HL-60/S4 treated with retinoic acid at 250 ng/mL for 4 days and 3 days (cell line): ENCODE measurements at regions not wholly inside any gene's neighbourhood (a gene's known extent, or its start where the extent isn't known, plus 50 kb on each side); places are given as distances from the start of the nearest gene placed in this dataset.

Source experiments
- in situ Hi-C: fragments of 300-500 bp; cut with MboI; formaldehyde crosslinking; loops from 2 replicates; pipeline ENCODE4 v1.7.0; 2022; ENCODE audit warnings: low sequenced_read_pairs

DNA sequence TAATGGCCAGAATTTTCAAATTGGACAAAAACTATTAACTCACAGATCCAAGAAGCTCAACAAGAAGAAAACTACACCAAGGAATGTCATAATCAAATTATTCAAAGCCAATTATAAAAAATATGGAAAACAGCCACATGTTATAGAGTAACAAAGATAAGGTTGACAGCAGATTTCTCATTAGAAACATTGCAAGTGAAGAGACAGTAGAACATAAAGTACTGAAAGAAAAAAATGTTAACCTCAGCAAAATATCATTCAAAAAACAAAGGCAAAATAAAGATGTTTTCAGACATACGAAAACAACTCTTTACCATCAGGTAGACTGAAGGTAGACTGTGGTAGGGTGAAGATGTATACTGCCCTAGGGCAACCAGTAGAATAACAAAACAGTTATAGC is 83.4 kb downstream of the KCNRG start:
- in situ Hi-C loops = loop anchor here (25.0 kb wide), 1 partner anchor 814 kb away; the partner anchor contains the start of gene RNASEH2B

DNA sequence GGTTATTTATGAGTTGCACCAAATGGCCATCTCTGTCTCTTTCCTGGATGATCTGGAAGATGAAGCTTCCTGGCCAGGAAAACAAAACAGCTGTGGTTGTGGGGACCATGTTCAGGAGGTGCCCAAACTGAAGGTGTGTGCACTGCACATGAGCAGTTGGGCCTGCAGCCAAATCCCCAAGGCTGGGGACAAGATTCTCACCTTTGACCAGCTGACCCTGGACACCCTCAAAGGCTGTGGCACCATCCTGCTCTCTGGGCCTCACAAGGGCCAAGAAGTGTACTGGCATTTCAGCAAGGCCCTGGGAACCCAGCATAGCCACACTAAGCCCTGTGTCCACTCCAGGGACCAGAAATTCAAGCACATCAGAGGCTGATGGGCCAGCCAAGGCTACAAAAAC is 84.2 kb downstream of the KCNRG start:
- in situ Hi-C loops = loop anchor here (25.0 kb wide), 1 partner anchor 813 kb away; the partner anchor contains the start of gene RNASEH2B

GRCh38 chr13:50101590-50101989 is 86.3 kb downstream of the KCNRG start:
- in situ Hi-C loops = no loop called here

- in situ Hi-C loops = no loop called here
These were observed 89.2 kb downstream of the KCNRG start for GRCh38 chr13:50104493-50104892.

DNA sequence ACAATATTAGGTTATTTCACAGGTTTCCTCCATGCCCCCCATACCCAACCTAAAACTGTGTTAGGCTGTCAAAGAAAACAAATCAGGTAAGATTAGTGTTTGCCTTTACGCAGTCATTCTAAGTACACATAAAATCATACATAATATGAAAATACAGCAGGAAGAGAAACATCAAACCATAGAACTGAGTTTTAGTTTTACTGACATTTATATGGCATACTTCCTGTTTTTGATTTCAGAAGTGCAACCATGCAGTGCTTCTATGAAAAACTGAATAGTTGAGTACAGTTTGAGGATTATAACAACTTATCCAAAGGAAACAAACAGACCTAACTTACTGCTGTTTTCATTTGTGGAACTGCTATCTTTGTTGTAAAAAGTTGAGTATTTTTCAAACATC is 91.3 kb downstream of the KCNRG start:
- in situ Hi-C loops = no loop called here

GRCh38 chr13:50107205-50107604 is 92.0 kb downstream of the KCNRG start:
- in situ Hi-C loops = no loop called here

DNA sequence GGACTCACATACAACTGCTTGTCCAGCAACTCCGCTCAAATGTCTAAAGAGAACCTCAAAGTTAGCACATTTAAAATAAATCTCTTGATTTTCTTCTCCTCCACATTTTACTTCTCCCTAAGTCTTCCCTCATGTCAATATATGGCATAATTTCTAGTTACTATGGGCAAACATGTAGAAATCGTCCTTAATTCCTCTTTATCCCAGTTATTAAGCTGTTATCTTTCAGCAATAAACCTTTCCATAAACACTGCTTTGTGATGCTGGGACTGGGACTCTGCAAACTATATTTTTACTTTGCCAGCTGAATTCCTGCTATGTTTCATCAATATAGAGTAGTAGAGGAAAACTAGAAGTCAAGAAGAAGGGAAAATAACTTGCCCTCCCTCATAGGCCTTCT is 99.7 kb downstream of the KCNRG start:
- in situ Hi-C loops = no loop called here

DNA sequence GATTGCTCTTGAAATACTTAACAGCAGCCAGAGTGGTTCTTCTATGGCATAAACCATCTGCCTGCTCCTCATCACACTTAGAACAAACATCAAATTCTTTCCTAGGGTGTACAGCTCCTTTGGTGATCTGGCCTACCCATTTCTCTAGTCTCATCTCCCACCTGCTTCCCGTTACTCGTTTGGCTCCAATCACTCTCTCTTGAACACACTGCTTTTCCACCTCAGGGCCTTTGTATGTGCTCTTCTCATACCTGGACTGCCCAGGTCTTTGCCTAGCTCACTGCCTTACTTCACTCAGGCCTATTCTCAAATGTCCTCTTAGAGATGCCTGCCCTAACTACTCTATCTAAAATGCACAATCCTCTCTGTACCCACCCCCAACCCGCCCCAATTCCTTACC is 100.5 kb downstream of the KCNRG start:
- in situ Hi-C loops = no loop called here

DNA sequence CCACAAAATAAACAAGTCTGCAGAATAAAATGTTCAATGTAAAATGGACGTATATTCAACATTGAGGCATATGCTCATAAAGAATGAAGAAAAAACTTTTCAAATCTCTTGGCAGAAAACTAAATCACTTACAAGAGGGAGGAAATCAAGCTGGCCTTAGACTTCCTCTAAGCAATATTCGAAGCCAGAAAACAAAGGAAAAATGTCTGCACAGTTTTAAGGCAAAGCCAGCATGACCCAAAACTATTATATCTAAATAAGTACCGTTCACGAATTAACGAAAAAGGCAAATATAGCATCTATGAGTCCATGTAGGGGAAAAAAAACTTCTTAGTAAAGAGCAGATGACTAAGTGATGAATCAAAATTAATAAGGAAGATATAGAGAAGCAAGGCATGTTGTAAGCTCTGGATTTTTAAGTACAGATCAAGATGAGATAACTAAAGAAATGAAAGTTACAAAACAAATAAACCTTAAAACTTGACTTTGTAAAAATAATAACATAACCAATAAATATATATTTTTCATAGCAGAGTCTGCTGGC is 101.3 kb downstream of the KCNRG start:
- in situ Hi-C loops = no loop called here

DNA sequence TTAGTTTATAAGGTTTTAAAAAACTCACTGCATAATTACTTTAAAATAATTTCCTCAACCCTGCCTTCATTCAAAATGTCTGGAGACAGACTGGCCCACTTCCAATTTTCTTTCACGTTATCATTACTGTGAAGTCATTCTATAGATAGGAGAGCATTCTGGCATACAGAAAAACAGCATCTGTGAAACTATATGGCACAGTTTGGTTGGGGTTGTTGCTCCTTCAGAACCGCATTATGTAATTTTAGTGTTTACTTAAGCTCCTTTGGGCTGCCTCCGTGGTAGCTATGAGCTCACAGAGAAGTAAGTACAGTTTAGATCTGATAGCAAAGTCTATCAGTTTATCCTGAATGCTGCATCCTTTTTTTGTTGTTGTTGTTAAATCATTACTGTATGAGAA is 104.3 kb downstream of the KCNRG start:
- in situ Hi-C loops = no loop called here

DNA sequence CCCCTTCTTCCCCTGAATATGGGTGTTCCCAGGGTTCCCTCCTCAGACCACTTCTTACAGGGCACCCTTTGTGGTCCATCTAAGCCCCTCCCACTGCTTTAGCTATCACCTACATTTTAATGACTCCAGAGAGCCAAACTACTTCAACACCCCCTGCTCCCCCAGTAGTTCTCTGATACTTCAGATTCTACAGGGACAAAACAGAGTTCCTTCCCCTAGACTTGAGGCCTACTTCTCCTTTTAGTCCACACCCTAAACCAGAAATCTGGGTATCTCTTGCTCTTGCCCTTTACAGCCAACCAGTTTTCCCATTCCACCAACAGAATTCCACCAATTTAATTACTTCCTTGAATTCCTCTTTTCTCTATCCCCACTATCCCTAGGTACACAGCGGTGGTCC is 107.2 kb downstream of the KCNRG start:
- in situ Hi-C loops = no loop called here

DNA sequence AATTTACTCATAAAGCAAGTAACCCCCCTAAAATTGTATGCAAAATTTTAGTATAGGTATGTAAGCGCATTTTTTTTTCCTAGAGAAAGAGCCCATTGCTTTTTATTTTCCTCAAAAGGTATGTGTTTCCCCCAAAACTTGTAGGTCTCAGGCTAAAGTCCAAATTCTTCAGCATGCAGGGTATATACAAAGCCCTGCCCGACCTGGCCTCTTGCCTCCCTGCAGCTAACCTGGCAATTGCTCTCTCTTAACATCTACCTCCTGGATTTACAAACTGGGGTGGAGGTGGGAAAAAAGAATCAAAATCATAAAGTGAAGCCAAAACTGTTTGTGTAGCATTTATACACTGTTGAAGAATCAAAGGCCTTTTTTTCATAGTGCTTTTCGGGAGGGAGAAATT is 107.8 kb downstream of the KCNRG start:
- in situ Hi-C loops = no loop called here

GRCh38 chr13:50123515-50123861 is 108.2 kb downstream of the KCNRG start:
- in situ Hi-C loops = no loop called here

DNA sequence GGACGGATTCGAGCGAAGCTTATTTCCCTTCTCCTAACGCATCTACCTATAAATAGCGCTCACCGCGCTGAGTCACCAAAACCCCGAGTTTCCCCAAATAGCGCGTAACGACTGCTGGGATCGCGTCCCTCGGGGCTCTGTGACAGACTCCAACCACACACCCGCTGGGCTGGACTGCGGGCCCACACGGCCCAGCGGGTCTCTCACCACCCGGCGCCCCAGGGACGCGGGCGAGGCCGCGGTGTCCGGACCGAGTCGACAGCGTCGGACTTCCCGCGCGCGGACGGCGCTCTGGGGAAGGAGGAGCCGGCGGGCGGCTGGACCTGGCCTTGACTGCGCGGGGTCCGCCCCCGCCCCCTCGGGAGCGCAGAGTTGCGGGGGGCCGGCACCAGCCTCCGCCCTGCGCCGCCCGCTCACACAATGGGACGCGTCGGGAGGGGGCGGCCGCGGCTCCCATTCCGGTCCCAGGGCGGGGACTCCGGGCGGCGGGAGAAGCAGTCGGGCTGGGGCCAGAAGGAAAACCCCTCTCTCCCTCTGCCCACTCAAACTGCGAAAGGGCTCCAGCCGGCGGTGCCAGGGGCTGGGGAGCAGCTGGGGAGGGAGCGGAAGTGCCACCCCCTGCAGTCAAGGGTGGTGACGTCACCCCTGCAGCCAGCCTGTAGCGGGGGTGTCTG is 108.8 kb downstream of the KCNRG start:
- in situ Hi-C loops = no loop called here

DNA sequence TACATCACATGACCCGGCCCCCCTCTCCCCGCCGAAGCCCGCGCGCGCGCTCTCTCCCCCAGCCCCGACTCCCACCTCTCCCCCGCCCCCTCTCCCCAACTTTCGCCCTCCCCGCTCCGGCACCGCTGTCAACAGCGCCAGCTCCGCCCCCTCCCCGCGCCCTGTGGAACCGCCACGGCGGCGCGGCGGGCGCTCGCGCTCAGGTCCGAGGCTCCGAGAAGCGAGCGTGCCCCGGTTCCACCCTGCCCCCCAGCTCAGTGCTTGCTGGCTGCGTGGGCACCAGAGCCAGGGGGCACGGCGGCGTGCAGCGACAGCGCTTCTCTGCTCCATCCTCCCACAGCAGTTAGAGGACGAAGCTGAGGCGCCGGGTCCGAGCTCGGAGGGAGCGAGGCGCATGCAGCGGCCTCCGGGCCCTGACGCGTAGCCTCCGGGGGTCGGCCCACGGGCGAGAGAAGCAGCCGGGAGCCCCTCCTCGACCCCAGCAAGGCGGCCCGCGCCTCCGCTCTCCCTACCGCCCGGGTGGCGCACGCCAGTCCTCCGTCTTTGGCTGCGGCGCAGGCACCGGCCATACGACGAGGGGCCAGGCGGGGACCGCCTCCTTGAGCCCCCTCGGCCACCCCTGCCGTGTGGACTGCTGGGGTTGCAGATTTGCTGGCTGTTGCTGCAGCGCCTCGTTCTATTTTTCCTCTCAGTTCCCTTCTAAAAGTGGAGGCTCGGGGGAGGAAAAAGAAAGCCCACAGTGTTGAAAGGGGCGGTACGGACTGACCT is 109.5 kb downstream of the KCNRG start:
- in situ Hi-C loops = no loop called here

- in situ Hi-C loops = no loop called here
These were observed 110.0 kb downstream of the KCNRG start for GRCh38 chr13:50125304-50125553.

DNA sequence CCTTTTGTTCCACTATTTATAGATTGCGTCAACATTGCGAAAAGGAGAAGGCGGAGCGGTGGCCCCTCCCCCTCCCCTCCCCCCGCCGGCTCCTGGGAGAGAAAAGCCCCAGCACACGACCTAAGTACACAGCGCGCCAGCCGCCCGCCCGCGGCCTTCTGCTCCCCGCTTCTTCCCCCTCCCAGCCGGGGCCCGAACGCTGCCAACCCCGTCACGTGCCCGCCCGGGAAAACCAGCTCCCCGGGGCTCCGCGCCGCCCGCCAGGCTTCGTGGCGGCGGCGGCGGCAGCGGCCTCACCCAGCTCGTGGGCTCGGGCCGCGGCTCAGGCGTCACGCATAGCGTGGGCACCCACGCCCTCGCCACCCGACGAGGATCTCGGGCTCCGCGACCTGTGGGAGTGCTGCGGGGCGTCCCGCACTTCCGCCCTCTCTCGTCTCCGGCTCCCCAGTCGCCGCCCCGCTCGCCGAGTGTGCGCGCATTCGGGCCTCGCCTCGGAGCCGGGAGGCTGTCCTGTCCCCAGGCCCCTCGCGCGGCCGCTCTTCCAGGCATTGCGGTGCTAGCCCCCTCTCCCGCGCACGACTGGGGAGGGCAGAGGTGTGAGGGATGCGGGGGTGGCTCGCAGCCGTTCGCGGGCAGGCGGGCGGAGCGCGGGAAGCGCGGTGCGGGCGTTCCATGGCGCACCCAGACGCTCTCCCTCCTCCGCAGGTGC is 110.5 kb downstream of the KCNRG start:
- in situ Hi-C loops = no loop called here

DNA sequence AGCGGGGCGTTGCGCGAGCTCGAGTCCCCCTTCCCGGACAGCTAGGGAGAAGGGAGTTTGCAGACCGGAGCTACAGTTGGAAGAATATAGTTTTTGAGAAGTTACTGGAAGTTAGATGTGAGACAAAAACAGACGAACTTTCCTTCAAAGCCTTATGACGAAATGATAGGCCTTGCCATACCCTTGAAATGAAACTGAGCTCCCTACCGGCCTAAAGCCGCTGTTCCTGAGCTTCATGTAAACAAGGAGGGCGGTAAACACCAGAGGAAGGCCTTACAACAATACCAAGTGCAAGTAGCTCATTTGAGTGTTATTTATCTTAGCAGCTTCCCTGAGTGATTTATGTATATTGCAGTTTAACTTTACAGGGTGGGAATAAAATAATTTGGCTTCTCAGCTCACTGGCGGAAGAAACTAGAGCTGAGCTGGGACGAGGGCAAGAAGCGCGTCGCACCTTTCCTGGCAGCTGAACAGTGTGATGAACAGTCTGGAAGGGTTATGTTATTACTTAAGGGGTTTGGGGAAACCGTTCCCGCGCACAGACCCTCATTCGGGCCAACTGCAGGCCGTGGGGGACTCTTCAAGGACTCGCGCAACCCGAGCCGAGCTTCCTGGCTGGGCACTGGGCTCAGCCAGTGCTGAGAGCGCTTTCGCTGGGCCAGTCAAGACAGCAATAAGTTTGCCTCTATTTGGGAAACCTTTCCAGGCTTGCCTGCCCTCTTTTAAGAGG is 111.2 kb downstream of the KCNRG start:
- in situ Hi-C loops = no loop called here

DNA sequence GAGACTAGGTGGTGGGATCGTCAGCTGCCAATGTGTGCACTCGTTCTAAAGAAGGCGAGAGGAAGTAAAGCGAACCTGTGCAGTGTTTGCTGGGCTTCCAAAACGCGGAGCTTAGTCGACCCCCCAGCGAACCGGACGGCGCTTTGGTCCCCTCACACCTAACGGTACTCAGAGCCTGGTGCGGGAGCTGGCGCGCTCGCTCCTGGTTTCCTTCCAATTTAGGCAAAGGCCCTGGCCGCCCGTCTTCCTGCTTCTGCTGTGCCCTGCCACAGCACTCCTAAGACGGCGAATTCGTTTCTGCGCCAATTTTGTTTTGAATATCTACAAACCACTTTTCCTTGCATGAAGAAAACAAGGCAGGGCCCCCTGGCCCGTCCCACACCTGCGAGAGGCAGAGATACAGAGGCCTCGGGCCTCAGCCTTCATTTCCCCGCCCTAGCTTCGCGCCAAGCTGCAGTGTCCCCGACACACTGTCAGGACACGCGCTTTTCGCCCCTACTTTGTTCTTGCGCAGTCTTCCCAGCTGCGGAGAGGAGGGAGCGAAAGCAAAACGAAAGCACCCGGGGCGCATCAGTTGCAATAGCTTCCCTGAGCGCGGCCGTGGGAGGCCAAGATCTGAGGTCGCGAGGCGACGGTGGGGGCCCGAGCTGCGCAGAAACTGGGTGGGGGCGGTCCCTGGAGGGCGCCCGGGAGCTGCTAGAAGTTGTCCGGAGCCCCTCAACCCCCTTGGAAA is 111.9 kb downstream of the KCNRG start:
- in situ Hi-C loops = no loop called here

DNA sequence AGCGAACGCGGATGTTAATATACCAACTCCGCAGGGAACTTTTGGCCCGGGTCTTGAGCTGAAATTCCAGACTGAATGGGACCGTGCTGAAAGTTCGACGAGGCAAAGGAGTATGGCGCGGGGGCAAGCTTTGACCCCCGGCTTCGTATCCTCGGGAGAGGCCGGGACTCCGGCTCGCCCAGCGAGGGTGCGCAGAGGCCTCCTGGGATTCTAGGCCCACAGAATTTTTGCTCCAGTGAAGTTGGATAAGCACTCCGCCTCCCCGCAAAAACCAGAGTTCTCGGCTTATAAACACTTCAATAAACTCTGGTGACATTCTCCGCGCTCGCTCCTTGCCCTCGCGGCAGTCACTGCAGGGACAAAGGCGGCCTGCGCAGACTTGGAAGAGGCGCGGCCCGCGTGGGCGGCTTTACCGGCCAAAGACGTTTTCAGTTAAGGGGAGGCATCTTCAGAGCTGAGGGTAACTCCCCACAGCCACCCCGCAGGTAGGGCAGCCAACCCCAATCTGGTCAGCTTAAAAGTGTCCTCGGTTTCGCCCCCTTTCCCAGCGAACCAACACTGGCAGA is 112.6 kb downstream of the KCNRG start:
- in situ Hi-C loops = no loop called here
